ENCODE measurements at regions not wholly inside any gene's neighbourhood (a gene's known extent, or its start where the extent isn't known, plus 50 kb on each side); places are given as distances from the start of the nearest gene placed in this dataset.
A peak's percentile ranks its signal among the peaks of the same experiment; 100 is the strongest.

DNA sequence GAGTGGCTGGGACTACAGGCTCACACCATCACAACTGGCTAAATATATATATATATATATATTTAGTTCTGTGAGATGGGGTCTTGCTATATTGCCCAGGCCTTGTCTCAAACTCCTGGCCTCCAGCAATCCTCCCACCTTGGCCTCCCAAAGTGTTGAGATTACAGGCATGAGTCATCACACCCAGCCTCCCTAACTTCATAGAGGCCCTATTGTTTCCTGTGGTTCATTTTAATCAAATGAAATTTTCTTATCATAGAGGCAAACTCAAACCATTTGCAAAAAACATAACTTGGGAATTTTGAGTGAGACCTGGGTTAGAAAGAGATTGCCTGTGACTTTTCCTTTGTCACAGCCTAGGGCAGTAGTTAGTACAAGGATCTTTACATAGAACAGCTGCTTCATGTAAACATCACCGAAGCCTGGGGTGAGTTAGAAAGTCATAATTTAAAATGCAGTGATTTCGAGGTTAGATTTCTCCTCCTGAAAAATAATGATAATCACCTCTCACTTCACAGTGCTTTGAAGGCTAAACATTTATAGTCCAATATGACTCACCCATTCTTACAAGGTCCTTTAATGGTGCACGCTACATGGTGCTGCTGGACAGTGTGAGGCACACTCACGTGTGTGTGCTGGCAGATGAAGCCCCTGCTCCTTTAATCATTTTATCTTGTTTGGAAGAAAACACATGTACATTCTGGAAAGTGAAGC lies 188.9 kb downstream of the RHOU start:
- Mint-ChIP-seq H3K9me3 (no peaks in the 10 kb centered on the region), H3K4me1 (peaks cover 3% of the 10 kb centered on the region), H3K36me3 (peaks cover 2% of the 10 kb centered on the region), H3K27me3 (no peaks in the 10 kb centered on the region), H3K4me3 (no peak overlapping the region), H3K27ac (no peak overlapping the region)

DNA sequence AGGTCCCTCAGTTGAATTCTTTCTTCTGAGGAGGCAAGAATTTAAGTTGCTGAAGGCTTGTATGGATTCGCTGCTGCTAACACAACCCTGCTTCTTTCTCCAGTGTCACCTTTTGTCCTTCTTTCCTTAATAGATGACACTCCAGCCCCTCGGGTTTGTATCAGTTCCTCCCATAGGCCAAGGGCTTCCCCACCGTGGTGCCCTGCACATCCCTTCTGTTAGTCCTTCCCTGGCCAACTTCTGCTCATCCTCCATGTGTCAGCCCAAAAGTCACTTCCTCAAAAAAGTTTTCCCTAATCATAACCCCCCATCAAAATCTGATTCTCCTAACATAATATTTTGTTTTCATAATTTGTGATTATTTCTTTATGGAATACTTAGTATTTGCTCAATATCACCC lies 190.4 kb downstream of the RHOU start:
- H3K4me1 Mint-ChIP-seq = peaks cover 2% of the 10 kb centered on the region
- H3K4me3 Mint-ChIP-seq = no peak overlapping the region
- H3K27me3 Mint-ChIP-seq = no peaks in the 10 kb centered on the region
- no peak overlapping the region for H3K27ac Mint-ChIP-seq
- H3K9me3 Mint-ChIP-seq = no peaks in the 10 kb centered on the region
- H3K36me3 Mint-ChIP-seq = peaks cover 2% of the 10 kb centered on the region

DNA sequence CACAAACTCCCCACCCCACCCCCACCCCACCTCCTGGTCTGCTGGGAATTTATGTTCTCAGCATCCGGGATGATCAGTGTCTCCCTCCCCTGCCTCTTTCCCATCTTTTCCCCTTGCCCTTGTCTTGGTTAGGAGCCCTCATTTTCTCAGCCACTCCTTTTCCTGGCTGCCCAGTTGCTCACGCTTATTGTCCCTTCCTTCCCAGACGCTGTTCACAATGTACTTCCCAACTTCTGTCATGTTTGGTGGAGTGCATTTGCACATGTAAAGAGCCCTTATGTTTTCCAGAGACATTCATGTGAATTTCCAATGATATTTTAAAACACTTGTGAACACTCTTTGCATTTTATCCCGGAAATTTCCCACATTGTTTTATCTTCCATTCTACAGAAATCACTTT lies 192.1 kb downstream of the RHOU start:
- Mint-ChIP-seq H3K4me3 (no peak overlapping the region), H3K9me3 (no peaks in the 10 kb centered on the region), H3K27me3 (no peaks in the 10 kb centered on the region), H3K4me1 (no peaks in the 10 kb centered on the region), H3K27ac (no peak overlapping the region), H3K36me3 (peaks cover 2% of the 10 kb centered on the region)

DNA sequence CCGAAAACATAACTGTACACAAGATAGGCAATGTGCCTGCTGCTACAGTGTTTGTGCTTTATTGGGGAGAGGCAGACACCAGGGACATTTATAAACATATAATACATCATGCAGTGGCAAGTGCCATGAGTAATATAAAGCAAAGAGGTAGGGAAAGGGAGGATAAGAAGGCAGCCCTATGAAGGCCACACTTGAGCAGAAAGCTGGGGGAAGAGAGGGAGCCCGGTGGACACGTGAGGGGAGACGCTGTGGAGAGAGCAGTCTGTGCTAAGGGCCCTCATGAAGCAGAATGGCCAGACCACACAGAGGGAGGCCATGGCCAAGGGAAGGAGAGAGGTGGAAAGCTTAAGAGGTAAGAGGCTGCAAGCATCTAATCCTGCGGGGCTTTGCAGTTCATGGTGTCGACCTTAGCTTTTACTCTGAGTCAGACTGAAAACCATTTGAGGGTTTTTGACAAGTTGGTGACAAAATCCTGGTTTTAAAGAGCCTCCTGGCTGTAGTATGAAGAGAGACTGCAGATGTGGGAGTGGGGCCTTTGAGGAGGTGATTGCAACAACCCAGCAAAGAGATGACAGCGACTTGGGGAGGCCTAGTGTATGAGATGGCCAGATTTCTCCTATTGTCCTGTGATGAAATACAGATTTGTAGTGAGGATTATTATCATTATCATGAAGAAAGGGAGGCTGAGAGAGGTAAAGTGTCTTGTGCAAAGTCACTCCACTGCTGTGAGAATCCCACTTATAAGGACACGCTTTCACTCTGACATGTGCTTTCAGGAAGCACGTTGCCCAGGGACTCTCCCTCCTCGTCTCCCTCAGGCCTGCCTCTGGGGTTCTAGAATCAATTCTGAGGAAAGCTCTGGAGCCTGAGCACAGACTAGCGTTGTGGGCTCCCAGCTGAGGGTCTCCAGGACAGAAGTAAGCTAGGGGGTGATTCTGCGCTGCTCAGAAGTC lies 192.9 kb downstream of the RHOU start:
- H3K9me3 Mint-ChIP-seq = no peaks in the 10 kb centered on the region
- H3K36me3 Mint-ChIP-seq = peaks cover 2% of the 10 kb centered on the region
- H3K4me1 Mint-ChIP-seq = no peaks in the 10 kb centered on the region
- no peak overlapping the region for H3K4me3 Mint-ChIP-seq
- no peak overlapping the region for H3K27ac Mint-ChIP-seq
- H3K27me3 Mint-ChIP-seq = no peaks in the 10 kb centered on the region

DNA sequence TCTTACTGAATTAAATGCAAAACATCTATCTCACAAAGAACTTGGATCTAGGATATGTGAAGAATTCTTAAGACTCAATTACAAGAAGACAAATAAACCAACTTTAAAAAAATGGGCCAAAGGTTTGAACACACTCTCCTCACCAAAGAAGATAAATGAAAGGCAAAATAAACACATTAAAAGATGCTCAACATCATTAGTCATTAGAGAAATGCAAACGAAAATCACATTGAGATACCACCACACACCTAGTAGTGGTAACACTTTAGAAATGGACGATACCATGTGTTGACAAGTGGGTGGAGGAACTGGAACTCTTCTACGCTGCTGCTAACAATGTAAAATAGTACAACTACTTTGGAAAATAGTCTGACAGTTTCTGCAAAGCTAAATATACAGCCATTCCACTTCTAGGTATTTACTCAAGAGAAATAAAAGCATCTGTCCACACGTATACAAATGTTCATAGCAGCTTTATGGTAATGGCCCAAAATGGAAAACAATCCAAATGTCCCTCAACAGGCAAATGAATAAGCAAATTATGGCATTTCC lies 194.3 kb downstream of the RHOU start:
- Mint-ChIP-seq H3K4me1 (no peaks in the 10 kb centered on the region), H3K9me3 (no peaks in the 10 kb centered on the region), H3K36me3 (peaks cover 2% of the 10 kb centered on the region), H3K27ac (no peak overlapping the region), H3K27me3 (no peaks in the 10 kb centered on the region), H3K4me3 (no peak overlapping the region)

DNA sequence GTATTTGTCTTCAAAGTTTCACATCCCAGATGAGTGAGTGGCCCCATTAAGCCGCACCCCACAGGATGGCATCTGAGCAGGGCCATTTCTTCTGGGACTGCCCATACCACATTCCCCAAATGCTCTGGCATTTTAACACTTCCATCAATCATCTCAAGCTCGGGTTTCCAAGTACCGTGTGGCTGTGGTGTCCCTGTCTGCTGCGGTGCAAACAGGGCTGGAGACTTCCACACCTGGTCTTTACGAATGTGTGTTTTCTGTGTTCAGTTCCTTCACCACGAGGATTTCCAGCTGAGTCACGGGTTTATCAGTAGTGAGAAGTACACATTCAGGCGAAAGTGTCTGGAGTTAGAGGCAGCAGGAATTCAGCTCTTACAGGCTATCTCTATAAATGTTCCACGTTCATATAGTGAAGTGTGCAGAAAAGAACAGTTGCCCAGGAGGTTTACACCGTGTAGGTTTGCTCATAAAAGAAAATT lies 195.2 kb downstream of the RHOU start:
- no peaks in the 10 kb centered on the region for H3K4me1 Mint-ChIP-seq
- H3K36me3 Mint-ChIP-seq = peaks cover 2% of the 10 kb centered on the region
- no peaks in the 10 kb centered on the region for H3K27me3 Mint-ChIP-seq
- no peak overlapping the region for H3K27ac Mint-ChIP-seq
- H3K4me3 Mint-ChIP-seq = no peak overlapping the region
- H3K9me3 Mint-ChIP-seq = no peaks in the 10 kb centered on the region

DNA sequence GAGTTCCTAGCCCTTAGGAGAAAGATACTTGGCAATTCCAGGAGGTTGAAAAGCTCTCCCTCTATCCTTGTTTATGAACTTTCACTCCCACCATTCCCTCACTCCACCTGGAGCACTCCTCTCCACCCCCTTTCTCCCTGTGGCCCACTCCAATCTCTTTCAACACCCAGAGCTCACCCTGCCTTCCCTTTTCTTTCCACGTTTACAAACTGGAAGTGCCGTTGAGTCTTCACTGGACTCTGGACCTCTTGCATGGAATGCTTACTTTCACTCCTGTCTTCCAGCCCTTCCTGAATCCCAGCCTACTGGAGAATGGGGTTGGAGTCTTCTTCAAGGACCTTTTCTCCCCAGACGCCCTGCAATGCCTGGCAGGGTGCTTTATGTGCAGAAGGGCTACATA lies 198.5 kb downstream of the RHOU start:
- peaks cover 24% of the 10 kb centered on the region for H3K4me1 Mint-ChIP-seq
- H3K27ac Mint-ChIP-seq = no peak overlapping the region
- H3K9me3 Mint-ChIP-seq = no peaks in the 10 kb centered on the region
- no peaks in the 10 kb centered on the region for H3K36me3 Mint-ChIP-seq
- no peak overlapping the region for H3K4me3 Mint-ChIP-seq
- no peaks in the 10 kb centered on the region for H3K27me3 Mint-ChIP-seq

DNA sequence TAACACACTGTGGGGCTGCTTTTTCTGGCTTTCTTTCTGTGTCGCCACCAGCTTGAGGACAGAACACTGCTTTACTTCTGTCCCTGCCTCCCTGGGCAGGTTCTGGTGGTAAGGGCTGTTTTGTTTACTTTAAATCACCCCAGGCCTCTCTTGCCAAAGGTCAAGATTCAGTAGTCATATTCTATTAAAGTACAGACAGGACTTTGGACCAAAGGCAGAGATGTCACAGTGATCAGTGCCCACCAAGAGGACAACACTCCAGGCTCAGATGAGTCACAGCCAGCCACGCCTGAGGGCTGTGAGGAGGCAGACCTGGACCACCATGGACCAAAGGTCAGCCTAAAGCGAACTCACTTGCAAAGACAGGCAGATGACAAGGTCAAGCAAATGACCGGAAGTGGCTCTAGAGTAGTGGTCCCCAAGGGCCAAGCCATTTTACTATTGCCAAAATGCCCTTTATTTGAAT lies 200.0 kb downstream of the RHOU start:
- Mint-ChIP-seq H3K27me3 (no peaks in the 10 kb centered on the region), H3K27ac (no peak overlapping the region), H3K4me3 (no peak overlapping the region), H3K9me3 (no peaks in the 10 kb centered on the region), H3K4me1 (peaks cover 36% of the 10 kb centered on the region), H3K36me3 (no peaks in the 10 kb centered on the region)

DNA sequence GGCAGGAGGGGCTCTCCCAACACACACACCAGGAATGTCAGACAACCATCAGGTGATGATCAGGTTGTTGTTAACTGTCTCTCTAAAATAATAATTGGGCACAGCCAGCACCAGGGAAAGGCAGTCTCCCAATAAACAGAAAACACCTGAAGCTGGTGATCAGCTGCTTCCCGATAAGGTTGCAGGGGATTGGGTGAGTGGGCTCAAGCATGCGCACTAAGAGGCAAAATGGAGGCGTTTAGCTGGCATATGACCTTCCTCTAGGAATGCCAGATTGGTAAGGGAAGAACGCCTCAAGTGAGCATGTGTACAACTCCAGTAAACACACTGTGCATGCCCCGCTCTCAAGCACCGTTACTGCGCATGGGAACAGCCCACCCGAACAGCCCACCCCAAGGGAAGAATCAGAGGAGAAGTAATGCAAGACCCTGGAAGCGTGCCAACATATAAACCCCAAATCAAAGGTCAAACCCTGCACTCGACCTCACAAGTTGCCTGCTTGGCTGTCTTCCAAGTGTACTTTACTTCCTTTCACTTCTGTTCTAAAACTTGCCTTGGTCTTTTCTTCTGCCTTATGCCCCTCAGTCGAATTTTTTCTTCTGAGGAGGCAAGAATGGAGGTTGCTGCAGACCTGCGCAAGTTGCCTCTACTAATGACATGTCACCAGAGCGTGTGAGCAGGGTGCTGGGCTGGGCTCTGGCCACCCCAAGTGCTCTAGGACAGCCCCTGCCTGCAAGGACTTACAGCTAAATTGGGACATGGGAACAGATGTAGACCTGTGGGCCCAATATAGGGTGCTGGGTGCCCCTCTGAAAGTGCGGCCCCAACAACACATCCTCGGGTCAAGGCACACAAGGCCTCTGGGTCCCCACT lies 200.8 kb downstream of the RHOU start:
- H3K9me3 Mint-ChIP-seq = no peaks in the 10 kb centered on the region
- peaks cover 36% of the 10 kb centered on the region for H3K4me1 Mint-ChIP-seq
- no peaks in the 10 kb centered on the region for H3K27me3 Mint-ChIP-seq
- no peak overlapping the region for H3K4me3 Mint-ChIP-seq
- no peak overlapping the region for H3K27ac Mint-ChIP-seq
- H3K36me3 Mint-ChIP-seq = no peaks in the 10 kb centered on the region

DNA sequence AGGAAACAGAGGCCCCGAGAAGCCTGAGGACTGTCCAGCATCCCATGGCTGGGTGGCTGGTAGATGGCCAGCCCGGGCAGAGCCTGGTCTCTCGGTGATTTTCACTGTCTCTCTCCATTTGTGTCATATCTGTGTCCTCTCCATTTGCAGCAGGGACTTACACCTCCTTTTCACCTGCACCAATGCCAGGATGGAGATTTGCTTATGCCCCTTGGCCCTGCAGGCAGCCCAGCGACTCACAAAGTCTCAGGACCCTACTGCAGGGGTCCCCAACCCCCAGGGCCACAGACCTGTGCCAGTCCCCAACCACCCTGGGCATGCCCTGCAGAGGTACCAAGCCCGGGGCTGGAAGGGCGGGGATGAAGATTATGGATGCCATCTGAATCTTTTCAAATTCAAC lies 201.6 kb downstream of the RHOU start:
- Mint-ChIP-seq H3K4me3 (no peak overlapping the region), H3K27ac (no peak overlapping the region), H3K36me3 (no peaks in the 10 kb centered on the region), H3K9me3 (no peaks in the 10 kb centered on the region), H3K4me1 (peaks cover 36% of the 10 kb centered on the region), H3K27me3 (no peaks in the 10 kb centered on the region)

DNA sequence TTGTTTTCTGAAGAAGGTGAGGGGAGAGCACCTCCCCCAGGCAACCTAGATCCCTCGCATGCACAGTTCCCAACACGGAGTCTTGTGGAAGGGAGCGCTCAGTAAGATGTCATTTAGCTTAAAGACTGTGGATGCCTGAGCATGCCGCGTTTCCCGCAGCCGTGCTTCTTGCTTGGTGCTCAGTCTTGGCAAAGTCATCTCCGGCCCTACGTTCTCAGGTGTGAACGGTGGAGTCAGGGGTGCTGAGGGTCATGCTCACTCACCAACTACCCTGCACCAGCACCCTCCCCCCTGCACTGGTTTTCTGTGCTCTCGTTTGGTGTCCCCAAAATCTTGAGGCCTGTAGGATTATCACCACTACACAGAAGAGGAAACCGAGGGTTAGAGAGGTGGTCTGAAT lies 202.1 kb downstream of the RHOU start:
- Mint-ChIP-seq H3K4me1 (peaks cover 36% of the 10 kb centered on the region), H3K27ac (no peak overlapping the region), H3K27me3 (no peaks in the 10 kb centered on the region)

DNA sequence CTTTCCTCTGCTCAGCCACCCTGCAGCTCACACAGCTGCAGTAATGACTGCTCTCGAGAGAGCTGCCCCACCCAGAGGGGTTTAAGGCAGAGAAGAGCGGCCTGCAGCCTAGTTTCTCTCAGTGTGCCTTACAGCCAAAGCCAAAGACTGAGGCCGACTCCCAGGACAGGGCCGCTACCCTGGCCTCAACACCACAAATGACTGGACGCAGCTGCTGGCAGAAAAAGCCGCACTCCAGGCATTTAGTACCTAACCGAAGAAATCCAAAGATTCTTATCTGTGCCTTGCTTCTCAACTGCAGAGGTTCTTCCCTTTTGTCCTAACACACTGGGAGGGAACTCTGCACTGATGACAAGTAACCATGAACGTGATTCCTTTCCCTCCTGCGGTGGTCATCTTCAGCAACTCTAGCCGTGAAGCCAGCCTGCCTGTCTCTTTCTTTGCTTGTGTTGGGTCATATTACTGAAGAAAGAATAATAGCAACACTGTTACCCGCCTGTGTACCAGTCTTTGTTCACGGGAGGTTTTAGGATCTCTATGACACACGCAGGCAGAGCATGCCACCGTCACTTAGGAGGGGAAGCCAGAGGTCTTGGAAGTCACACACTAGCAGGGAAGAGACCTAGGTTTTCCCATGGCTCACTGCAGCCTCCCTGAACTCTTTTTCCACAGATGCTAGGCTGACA lies 202.7 kb downstream of the RHOU start:
- no peaks in the 10 kb centered on the region for H3K27me3 Mint-ChIP-seq
- no peak overlapping the region for H3K4me3 Mint-ChIP-seq
- H3K4me1 Mint-ChIP-seq = peaks cover 36% of the 10 kb centered on the region
- no peaks in the 10 kb centered on the region for H3K36me3 Mint-ChIP-seq
- no peaks in the 10 kb centered on the region for H3K9me3 Mint-ChIP-seq
- H3K27ac Mint-ChIP-seq = peak overlapping the region; percentile 77

More for the DNA sequence above, 202.1 kb downstream of the RHOU start:
- H3K36me3 Mint-ChIP-seq = no peaks in the 10 kb centered on the region
- no peaks in the 10 kb centered on the region for H3K9me3 Mint-ChIP-seq
- no peak overlapping the region for H3K4me3 Mint-ChIP-seq

DNA sequence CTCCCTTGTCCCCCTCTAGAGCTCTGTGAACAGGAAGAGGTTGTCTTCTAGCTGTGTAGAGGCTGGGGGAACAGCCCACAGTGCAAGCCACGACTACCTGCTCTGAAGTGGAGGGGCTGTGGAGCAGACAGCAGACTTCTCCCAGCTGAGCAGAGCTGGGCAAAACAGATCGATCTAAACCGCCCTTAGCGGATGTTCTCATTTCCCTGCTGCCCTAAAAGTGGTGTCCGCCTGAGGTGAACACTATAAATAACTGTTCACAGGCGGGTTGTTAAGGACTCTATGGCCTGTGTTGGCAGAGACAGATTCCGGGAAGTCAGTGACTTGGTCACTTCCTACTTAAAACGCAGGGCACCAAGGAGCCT lies 203.2 kb downstream of the RHOU start:
- Mint-ChIP-seq H3K27me3 (no peaks in the 10 kb centered on the region), H3K9me3 (no peaks in the 10 kb centered on the region), H3K36me3 (no peaks in the 10 kb centered on the region), H3K4me3 (no peak overlapping the region), H3K4me1 (peaks cover 36% of the 10 kb centered on the region), H3K27ac (peak overlapping the region; percentile 43)

DNA sequence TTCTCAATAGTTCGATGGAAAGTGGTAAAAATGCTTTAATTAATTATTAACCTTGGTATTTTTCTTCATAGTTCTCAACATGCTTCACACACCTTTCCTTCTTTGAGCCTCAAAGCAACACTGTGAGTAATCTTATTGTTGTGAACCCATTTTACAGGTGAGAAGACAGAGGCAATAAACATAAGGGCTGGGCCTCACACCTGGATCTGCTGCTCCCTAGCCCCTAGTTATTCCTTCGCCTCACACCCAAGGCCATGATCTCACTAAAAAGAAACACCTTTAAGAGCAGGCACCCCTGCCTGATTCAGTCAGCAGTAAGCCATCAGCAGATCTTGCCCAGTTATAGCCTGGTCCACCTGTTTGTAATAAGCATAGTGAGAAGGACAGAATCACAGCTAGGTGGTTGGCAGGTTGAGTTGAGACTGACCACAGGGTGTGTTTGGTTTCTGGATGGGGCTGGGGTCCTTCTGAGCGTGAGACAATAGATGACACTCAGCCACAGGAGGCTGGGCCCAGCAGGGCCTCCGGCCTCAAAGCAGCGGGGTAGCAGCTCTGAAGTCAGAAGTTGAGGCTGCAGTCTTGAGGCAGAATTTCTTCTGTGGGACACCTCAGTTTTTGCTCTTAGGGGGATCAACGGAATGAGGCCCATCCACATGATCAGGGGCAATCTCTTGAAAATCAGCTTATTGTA lies 203.9 kb downstream of the RHOU start:
- no peaks in the 10 kb centered on the region for H3K27me3 Mint-ChIP-seq
- H3K36me3 Mint-ChIP-seq = no peaks in the 10 kb centered on the region
- H3K9me3 Mint-ChIP-seq = no peaks in the 10 kb centered on the region
- H3K4me3 Mint-ChIP-seq = no peak overlapping the region
- H3K27ac Mint-ChIP-seq = no peak overlapping the region
- peaks cover 36% of the 10 kb centered on the region for H3K4me1 Mint-ChIP-seq
